ENCODE measurements at regions not wholly inside any gene's neighbourhood (a gene's known extent, or its start where the extent isn't known, plus 50 kb on each side); places are given as distances from the start of the nearest gene placed in this dataset.
"Not testable (repeated sequence)": the region's sequence is repeated elsewhere in the genome, so short reads cannot be mapped to it uniquely, and the experiment has no call there.

DNA sequence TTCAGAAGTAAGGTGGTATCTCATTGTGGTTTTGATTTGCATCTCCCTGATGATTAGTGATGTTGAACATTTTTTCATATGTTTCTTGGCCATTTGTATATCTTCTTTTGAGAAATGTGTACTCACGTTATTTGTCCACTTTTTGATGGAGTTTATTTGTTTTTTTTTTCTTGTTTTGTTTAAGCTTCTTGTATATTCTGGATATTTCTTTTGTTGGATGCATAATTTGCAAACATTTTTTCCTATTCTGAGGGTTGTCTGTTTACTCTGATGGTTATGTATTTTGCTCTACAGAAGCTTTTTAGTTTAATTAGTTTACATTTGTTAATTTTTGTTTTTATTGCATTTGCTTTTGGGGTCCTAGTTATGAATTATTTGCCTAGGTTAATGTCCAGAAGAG is 927.4 kb upstream of the LRFN5 start:
- DNase-seq: no peak

- DNase-seq: not testable (repeated sequence)
These were observed 929.5 kb upstream of the LRFN5 start for GRCh38 chr14:40677206-40677605.

GRCh38 chr14:40674502-40674901 is 932.2 kb upstream of the LRFN5 start:
- no peak for DNase-seq

DNA sequence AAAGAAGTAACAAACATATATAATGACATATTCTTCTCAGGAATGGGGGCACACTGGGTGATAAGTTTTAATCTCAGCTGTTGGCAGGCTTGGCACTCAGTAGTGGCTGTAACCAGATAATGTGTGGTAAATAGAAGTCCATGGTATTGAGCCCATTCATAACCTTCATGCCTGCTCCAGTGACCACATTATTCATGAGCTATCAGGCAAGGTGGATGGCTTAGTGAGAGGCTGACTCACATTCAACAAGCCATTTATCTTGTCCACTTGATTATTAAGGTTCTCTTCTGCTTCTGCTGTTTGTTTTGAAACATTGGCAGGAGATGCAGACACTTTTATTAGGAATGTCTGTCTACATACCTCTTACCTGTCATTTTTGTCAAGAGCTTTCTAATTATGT is 950.4 kb upstream of the LRFN5 start:
- no peak for DNase-seq

DNA sequence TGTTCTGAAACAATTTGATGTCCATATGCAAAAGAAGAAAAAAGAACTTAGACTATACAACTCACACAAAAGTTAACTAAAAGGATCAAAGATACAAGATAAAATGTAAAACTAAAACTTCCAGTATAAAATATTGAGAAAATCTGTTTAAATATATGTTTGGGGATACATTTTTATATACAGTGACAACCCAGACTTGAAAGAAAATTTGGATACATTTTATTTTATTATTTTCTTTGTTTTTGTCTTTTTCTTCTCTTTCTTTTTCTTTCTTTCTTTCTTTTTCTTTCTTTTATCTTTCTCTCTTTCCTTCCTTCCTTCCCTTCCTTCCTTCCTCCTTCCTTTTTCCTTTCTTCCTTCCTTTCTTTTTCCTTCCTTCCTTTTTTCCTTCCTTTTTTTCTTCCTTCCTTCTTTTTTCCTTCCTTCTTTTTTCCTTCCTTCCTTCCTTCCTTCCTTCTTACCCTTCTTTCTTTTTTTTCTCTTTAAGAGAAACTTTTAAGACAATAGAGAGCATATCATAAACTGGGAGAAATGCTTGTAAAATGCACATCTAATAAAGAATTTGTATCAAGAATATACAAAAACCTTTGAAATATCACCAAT is 954.5 kb upstream of the LRFN5 start:
- DNase-seq: no peak

DNA sequence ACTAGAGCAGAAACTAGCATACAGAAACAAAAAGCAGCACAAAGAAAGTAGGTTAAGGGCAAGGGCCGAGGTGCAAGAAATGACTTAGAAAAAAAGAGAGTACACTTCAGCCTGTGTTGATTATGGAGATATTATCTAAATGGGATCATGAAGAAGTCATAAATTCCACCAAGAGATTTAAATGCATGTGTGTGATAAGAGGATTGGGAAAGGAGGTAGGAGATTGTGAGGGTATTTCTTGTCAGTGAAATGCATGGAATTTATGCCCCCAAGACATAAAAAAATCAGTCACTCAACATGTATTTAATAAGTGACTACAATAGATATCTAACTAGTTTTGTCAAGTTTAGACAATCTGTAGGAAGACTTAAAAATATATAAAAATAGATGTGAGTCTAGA is 976.2 kb upstream of the LRFN5 start:
- DNase-seq: no peak

DNA sequence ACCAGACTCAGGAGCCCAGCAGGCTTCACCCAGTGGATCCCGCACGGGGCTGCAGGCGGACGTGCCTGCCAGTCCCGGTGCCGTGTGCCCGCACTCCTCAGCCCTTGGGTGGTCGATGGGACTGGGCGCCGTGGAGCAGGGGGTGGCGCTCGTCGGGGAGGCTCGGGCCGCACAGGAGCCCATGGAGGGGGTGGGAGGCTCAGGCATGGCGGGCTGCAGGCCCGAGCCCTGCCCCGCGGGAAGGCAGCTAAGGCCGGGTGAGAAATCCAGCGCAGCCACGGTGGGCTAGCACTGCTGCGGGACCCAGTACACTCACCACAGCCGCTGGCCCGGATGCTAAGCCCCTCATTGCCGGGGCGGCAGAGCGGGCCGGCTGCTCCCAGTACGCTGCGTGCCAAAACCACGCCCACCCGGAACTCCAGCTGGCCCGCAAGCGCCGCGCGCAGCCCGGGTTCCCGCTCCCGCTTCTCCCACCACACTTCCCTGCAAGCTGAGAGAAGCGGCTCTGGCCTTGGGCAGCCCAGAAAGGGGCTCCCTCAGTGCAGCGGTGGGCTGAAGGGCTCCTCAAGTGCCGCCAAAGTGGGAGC is 977.0 kb upstream of the LRFN5 start:
- DNase-seq: not testable (repeated sequence)

DNA sequence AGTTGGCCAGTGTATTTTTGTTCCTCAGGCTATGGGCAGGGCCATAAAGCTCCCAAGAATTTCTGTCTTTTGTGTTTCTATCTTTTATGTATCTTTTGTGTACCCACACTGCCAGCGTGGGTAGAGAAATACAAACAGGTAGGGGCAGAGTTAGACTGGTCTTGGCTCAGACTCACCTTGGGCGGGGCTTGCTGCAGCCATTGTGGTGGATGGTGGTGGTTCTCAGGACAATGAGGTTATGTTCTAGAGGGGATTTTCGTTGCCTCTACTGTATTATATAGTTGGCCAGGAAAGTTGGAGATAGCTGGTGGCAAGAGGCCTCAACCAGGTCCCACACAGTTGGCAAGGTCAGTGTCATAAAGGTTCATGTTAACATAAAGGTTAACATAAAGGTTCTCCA is 977.5 kb upstream of the LRFN5 start:
- DNase-seq: no peak

DNA sequence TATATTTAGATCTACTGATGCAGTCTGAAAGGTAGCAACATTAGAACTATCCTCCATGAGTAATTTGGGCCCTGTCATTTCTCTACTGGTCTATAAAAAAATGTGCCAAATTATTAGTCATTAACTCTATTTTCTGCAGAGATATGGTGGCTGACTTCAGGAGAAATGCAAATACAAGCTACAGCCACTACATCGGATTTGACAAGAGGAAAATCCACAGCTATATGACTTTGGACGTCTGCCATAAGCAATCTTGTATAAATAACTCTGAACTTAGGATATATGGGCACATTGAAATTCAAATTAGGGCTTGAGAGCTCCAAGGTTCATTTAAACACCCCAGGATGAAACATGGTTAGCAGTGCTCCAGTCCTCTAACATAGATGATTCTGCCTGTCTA is 983.0 kb upstream of the LRFN5 start:
- DNase-seq: no peak

DNA sequence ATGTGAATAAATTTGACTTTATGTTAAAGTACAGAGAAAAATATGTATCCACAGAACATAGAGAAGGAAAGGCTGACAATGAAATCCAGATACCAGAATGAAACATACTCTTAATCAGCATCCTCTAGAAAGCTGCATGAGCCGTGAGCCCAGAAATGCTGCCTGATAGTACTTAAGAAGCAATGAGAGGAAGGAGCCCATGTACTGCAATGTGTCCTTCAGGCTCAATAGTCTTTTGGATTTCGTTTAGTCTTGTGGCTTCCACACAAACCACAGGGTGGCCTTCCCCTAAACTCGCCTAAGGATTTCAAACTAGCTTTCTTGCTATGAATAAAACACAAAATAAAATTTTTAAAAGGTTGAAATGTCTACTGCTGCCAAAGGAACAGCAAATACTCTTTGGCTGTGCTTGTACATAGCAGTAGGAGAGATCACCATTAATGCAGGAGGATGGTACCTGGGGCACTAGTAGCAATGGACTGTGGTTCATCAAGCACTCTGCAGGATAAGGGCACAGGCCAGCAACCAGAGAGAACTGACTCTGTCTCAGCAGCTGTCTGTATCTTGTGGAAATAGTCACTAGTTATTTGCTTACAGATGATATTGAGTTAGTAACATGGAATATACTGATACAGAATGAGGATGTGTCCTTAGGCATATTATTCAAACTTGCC is 988.3 kb upstream of the LRFN5 start:
- DNase-seq: no peak

- no peak for DNase-seq
These were observed 990.1 kb upstream of the LRFN5 start for GRCh38 chr14:40616579-40616978.

DNA sequence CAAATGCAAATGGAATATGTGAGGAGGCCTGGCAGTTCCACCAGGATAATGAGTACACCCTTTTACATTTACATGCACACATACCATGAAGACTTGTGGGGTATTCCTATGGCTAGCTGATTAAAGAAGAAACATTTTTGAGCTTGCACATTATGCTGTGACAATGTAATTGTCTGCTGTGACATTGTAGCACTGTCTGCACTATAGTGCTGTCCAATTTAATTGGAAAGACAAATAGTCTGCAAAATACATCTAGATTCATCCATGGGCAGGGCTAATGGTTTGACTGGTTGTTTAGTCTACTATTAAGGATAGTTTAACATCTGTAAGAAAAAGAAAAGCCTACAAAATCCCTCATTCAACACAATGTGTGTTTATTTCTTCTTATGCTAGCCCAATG is 1005.6 kb upstream of the LRFN5 start:
- DNase-seq: no peak

DNA sequence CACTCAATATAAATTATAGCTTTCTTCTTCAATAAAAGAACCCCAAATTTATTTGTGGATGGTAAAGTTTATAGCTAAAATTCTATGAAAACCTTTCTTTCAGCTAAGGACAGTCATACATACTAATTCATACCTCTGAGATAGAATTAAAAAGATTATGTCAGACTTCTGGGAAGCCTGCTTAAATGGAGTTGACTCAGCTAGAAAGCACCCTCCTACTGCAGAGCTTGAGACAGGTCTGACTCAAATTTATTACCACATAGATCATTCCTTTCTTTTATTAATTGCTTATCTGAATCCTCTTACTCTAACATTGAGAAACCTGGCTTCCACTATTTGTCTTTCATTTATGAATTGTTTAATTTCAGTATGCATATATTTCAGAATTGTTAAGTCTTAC is 1007.0 kb upstream of the LRFN5 start:
- DNase-seq: no peak

- no peak for DNase-seq
These were observed 1025.4 kb upstream of the LRFN5 start for GRCh38 chr14:40581264-40581663.

DNA sequence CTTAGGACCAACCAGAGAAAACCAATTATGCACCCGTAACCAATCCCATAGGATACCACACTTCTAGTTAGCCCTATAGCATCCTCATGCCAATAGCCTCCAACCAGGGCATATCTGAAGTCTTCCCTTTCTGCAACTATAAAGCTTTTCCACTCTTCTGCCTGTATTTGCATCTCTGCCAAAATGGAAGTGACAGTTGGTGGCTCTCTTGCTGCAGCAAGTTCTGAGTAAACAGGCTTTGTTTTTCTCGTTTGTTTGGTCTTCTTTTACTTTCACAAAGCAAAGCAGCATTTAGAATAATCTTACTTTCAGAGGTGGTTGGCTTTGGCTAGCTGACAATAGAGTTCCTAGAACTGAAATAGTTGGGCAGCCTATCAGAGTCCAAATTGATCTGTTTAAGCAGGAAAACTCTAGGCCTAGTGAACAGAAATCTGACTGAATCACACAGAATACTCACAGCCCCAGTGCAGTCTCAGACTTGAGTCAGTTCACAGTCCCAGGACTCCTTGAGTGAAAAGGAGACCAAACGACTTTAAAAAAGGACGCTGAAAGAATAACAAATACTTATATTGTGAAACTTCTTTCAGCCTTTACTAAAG is 1029.7 kb upstream of the LRFN5 start:
- DNase-seq: no peak

DNA sequence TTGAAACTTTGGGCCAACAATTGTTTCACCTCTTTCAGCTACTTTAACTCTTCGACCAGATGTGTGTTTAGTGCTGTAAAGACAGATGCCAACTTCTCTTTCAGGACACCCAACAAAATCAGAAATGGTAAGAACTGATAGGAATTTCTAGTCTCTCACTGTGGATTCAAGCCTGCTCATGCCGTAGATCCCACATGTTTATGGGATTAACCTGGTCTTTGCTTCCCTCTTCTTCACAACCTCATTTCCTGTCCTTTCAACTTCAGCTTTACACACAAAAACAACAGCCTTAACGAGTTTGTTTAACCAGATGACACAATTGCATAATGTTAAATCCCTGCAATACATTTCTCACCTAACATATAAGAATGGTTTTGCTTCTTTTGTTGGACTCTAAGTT is 1031.9 kb upstream of the LRFN5 start:
- DNase-seq: no peak

GRCh38 chr14:40525314-40525713 is 1081.4 kb upstream of the LRFN5 start:
- DNase-seq: no peak

DNA sequence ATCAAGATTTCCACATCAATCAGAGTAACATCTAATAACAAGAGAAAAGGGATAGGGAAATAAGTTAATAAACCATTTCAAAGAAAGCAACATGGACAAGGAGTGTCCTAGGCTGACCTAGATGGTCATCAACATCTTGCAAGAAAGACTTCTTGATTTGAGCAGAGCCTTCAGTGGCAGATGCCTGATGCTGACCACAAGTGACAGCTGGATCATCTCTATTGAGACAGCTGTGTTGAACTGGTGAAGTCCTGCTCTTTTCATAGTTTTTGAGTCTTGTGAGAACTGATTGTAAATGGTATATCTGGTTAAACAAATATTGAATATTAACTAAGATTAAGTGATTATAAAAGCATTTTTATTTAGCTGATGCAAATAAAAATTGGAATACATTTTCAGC is 1083.6 kb upstream of the LRFN5 start:
- DNase-seq: no peak

GRCh38 chr14:40494483-40494882 is 1062.2 kb upstream of the FBXO33 start:
- no peak for DNase-seq

DNA sequence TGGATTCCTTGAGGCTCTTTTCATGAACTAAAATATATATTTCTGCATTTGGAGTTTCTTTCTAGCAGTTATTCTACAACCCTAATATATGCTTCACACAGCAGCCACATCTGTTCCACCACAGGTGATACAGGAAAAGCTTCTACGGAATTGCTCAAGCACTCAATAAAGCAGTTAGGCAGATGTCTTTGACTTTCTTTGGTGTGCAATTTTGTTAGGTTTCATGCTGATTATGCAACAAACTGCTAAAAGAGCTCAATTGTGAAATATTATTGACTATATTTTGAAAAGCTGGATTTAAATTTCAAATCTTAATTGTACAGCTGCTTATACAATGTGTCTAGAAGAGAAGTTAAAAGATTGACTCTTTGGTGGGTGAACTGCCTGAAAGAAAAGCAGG is 1055.6 kb upstream of the FBXO33 start:
- no peak for DNase-seq

DNA sequence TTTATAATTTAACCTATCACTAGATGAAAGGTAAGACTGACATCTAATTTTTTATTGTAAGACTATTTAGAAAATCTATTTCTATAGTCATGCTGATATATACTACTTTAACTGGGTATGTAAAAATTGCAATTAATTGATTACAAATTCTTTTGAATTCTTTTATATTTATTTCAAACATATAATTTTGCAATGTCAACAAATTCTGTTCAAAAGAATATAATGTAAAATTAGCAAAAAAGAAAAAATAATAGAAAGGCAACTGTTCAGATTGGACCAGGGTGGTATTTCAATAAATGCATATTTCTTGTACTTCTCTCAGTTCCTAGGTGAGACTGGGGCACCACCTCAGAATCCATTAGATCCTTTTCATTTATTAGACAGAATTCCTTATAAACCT is 1053.5 kb upstream of the FBXO33 start:
- no peak for DNase-seq

GRCh38 chr14:40476005-40476404 is 1043.8 kb upstream of the FBXO33 start:
- DNase-seq: no peak

GRCh38 chr14:40467969-40468368 is 1035.7 kb upstream of the FBXO33 start:
- DNase-seq: no peak

GRCh38 chr14:40464531-40464930 is 1032.3 kb upstream of the FBXO33 start:
- DNase-seq: no peak

Measured in NCI-H524 treated with DMSO at 0.1 percent for 48 hours (cell line).